GM18907 (cell line): ENCODE measurements at regions not wholly inside any gene's neighbourhood (a gene's known extent, or its start where the extent isn't known, plus 50 kb on each side); places are given as distances from the start of the nearest gene placed in this dataset.
"Not testable (repeated sequence)": the region's sequence is repeated elsewhere in the genome, so short reads cannot be mapped to it uniquely, and the experiment has no call there.

Experiments
- ATAC-seq: cut with Tn5 transposase; IDR thresholded peaks from one replicate; pipeline ENCODE4 v1.9.1; 2021; ENCODE audit warnings: mild to moderate bottlenecking, moderate library complexity; ENCODE audit not compliant: unreplicated experiment

GRCh38 chr7:153902862-153903261 lies 149.3 kb upstream of the DPP6 start:
- no peak for ATAC-seq

GRCh38 chr7:153912211-153912610 lies 140.0 kb upstream of the DPP6 start:
- ATAC-seq: no peak

- ATAC-seq: no peak
Observed at GRCh38 chr7:153920126-153920525, 132.1 kb upstream of the DPP6 start.

GRCh38 chr7:153920897-153921296 lies 131.3 kb upstream of the DPP6 start:
- ATAC-seq: no peak

GRCh38 chr7:153921408-153921807 lies 130.8 kb upstream of the DPP6 start:
- no peak for ATAC-seq

GRCh38 chr7:153930696-153931095 lies 121.5 kb upstream of the DPP6 start:
- ATAC-seq: no peak

- no peak for ATAC-seq
Observed at GRCh38 chr7:153934048-153934447, 118.2 kb upstream of the DPP6 start.

GRCh38 chr7:153934629-153935028 lies 117.6 kb upstream of the DPP6 start:
- no peak for ATAC-seq

- ATAC-seq: no peak
Observed at GRCh38 chr7:153935095-153935494, 117.1 kb upstream of the DPP6 start.

GRCh38 chr7:153938451-153938850 lies 113.7 kb upstream of the DPP6 start:
- ATAC-seq: no peak

- ATAC-seq: no peak
Observed at GRCh38 chr7:153939177-153939576, 113.0 kb upstream of the DPP6 start.

- ATAC-seq: no peak
Observed at GRCh38 chr7:153939654-153940053, 112.5 kb upstream of the DPP6 start.

GRCh38 chr7:153941061-153941460 lies 111.1 kb upstream of the DPP6 start:
- no peak for ATAC-seq

- no peak for ATAC-seq
Observed at GRCh38 chr7:153942036-153942435, 110.2 kb upstream of the DPP6 start.

- ATAC-seq: no peak
Observed at GRCh38 chr7:153943457-153943856, 108.7 kb upstream of the DPP6 start.

- ATAC-seq: no peak
Observed at GRCh38 chr7:153943861-153944260, 108.3 kb upstream of the DPP6 start.

GRCh38 chr7:153948060-153948459 lies 104.1 kb upstream of the DPP6 start:
- no peak for ATAC-seq

GRCh38 chr7:153951316-153951715 lies 100.9 kb upstream of the DPP6 start:
- no peak for ATAC-seq

- no peak for ATAC-seq
Observed at GRCh38 chr7:153954477-153954876, 97.7 kb upstream of the DPP6 start.

GRCh38 chr7:153957677-153958076 lies 94.5 kb upstream of the DPP6 start:
- ATAC-seq: not testable (repeated sequence)

GRCh38 chr7:153958381-153958780 lies 93.8 kb upstream of the DPP6 start:
- ATAC-seq: not testable (repeated sequence)

GRCh38 chr7:153958789-153959188 lies 93.4 kb upstream of the DPP6 start:
- not testable (repeated sequence) for ATAC-seq

- not testable (repeated sequence) for ATAC-seq
Observed at GRCh38 chr7:153964481-153965112, 87.6 kb upstream of the DPP6 start.
